ENCODE measurements at regions not wholly inside any gene's neighbourhood (a gene's known extent, or its start where the extent isn't known, plus 50 kb on each side); places are given as distances from the start of the nearest gene placed in this dataset.

DNA sequence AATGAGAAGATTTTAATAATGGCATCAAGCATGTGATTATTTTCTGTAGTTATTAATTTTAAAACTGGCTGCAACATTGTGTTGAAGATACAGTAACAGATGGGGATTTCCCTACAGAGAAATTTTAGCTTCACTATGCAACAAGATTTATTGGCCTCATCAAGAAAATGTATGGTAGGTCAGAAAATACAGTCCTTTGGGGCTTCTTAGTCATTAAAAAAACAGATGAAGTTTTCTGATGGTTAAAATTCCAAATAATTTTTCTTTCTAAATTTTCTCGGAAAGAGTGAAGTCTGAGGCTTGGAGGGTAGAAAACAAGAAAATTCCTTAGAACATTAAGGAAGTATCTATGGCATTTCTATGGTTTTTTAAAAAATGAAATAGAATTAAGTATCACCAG, 1790.8 kb upstream of the PCDH20 start:
- no peak for DNase-seq

DNA sequence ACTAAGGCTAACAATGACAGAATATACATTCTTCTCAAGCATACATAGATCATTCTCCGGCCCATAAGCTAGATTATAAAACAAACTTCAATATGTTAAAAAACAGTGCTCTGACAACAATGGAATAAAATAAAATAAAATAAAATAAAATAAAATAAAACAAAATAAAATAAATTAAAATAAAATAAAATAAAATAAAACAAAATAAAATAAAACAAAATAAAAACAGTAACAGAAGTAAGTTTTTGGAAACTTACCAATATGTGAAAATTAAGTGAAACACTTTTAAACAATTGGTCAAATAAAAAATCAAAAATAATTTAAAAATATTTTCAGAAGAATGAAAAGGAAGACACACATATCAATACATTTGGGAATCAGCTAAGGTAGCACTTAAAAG, 1785.8 kb upstream of the PCDH20 start:
- DNase-seq = no peak

- DNase-seq = no peak
Observed at GRCh38 chr13:63199508-63199907, 1783.9 kb upstream of the PCDH20 start.

DNA sequence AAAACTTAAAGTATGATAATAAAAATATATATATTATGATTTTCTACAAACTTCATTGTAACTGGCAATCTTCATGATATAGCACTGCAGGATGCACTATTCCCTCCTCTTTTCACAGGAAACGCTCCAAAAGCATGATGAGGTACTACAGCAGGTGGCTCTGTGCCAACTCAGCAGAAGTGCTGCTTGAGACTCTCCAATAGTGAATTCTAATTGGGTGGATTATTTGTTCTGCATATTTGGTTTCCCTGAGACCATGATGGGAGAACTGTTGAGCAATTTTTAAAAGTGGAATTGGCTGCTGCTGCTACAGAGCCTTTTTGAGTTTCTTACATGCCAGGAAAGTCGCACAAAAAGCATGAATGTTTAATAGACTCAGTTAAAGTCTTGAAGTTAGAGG, 1782.4 kb upstream of the PCDH20 start:
- DNase-seq = no peak

GRCh38 chr13:63195726-63196125, 1780.1 kb upstream of the PCDH20 start:
- no peak for DNase-seq

DNA sequence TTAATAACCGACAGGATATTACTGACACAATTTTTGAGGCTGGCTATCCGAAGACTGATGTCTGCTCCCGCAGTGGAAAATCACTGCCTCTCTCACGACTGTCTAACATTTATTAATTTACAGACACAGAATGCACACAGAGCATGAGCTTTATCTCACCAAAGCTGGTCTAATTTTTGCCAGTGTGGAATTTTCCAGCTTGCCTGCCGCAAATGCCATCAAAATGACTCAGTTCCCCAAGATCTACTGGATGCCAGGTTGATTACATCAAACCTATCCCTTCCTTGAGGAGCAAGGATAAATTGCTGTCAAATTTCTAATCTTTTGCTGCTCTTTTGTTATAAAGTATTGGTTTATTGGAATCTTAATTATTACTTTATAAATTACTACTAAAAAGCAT, 1775.1 kb upstream of the PCDH20 start:
- DNase-seq = no peak

GRCh38 chr13:63190219-63190618, 1774.6 kb upstream of the PCDH20 start:
- no peak for DNase-seq

- DNase-seq = no peak
Observed at GRCh38 chr13:63189712-63190111, 1774.1 kb upstream of the PCDH20 start.

DNA sequence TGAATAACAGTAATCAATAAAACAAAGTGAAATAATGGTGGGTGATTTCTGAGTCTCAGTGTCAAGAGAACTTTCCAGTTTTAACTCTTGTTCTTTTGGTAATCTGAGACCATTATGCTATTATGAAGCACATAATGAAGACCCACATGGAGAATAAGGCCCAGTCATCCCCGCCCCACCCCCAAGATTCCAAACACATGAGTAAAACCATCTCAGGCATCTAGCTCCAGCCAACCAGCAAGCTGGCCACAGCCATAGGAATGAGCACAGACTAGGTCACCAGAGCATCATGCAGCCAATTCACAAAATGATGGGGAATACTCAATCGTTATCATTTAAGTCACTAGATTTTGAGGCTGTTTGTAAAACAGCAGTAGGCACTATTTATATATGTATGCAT, 1769.0 kb upstream of the PCDH20 start:
- no peak for DNase-seq

DNA sequence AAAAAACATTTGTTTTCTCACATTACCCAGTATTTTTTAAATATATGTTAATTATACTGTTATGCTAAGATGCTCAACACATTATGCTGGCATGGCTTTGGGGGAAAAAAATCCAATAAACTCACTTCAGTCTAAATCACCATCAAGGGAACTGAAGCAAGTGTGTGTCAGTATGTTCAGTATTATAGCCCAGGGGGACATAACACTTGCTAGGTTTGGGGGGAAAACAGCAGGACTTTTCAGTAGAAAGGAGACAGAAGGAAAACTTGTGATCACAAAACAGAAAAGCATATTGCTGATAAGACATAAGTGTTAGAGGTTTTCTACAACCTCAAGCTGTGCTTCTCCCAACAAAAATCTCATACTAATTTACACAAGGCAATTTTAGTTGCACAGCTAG, 1759.9 kb upstream of the PCDH20 start:
- no peak for DNase-seq

DNA sequence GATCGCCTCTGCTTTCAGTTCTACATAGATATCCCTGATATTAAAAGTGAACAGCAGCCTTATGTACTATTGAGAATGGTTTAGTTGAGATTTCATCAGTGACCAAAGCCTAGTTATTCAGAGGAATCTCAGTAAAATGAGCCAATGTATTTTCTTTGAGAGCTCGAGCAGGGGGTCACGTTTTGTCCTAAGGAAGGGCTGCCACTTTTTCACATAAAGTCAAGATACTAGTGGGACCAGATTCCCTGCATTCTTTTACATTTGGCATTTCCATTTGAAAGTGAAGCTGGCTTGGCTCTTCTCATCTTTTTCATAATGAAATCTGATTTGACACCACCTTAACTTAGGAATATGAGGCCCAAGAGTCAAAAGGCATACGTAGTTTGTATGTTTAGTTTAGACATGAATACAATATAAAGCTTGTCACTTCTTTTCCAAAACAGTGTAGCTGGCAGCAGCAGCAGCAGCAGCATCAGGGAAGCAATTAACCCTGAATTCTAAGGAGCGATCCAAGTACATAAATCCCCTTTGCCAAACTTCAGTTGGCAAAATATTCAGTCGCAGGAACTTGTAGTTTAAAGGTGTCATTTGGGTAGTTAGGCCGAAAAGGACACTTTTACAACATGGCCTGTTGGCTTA, 1752.2 kb upstream of the PCDH20 start:
- DNase-seq = no peak

GRCh38 chr13:63166345-63166744, 1750.7 kb upstream of the PCDH20 start:
- DNase-seq = no peak

- no peak for DNase-seq
Observed at GRCh38 chr13:63163903-63164302, 1748.3 kb upstream of the PCDH20 start.

DNA sequence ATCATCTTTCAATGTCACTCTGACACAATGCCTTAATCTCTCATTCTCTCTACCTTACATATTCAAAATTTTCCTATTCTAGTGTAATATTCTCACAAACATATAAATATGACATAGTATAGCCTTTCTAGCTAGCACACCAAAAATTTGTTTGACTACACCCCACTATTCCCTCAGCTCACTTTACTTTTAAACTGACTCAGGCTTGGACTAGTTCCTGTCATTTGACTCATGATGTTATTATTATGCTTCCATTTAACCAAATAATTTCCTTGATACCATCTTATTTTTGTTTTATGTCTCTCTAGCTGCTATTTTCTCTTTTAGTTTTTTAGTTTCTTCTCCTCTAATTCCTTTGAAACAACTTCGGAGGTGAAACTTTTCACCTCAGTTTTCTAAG, 1745.6 kb upstream of the PCDH20 start:
- DNase-seq = no peak

DNA sequence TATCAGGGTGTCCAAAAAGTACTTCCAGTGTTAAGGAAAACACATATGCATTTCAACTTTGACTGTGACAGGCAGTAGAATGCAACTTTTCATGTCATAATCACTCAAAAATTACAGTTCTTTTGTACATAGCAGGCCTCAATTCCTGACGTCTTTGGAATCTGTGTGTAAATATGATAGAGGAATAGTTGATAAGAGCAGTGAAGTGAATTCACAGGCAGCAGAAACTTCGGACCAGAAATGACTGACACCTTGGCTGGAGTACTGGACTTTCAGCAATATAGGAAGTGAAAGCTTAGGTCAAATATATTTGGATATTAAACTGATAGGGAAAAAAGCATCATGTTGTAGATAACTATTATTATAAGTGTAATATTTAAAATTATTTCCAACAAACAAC, 1741.2 kb upstream of the PCDH20 start:
- no peak for DNase-seq

DNA sequence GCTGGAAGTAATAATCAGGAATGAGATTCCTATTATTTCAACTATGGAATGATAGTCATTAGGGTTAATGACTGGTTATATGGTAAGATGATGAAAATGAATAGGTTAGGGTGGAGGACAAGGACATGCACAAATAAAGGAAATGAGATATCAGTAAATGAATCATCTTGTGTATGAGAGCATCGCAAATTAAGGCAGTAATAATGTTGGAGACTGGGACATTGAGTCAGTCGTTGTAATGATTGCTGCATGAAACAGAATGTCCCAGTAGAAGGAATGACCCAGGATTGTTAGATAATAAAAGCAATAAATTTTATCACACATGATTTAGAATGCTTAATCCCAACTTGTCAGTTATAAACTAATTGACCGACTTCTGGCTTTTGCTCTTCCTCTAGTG, 1733.7 kb upstream of the PCDH20 start:
- no peak for DNase-seq

- DNase-seq = no peak
Observed at GRCh38 chr13:63139277-63139676, 1723.6 kb upstream of the PCDH20 start.

- no peak for DNase-seq
Observed at GRCh38 chr13:63129995-63130394, 1714.3 kb upstream of the PCDH20 start.

DNA sequence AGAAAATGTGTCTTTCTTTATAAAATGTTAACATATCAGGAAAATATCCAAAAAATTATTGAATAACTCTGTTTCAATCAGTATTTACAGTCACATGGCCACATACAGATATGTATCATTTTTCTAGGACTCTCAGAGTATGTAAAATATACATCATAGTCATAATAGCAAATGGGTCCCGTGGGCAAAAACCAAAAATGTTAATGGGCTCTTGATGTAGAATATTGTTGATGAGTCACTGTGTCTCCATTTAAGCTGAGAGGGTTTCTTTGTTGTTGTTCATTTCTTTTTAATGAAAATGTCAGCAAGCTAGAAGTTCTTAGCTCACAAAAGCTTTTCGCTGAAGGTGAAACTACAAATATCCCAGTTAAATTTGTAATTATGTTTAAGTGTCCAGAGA, 1713.1 kb upstream of the PCDH20 start:
- no peak for DNase-seq

GRCh38 chr13:63124863-63125262, 1709.2 kb upstream of the PCDH20 start:
- no peak for DNase-seq

DNA sequence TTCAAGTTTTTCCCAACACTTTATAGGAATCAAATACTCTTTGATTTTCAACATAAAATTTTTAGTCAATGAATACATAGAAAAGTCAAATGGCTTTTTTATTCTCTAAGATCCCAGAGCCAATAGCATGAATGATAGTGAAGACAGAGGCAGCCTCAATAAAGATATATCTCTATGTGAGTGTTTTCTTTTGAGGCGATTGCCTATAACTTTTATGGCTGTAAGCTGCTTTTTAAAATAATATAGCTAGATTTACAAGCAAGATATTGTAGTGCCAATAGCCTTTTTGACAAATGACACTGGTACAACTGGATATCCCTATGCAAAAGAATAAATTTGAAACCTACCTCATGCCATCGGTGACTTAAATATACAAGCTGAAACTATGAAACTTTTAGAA, 1705.2 kb upstream of the PCDH20 start:
- DNase-seq = no peak

- no peak for DNase-seq
Observed at GRCh38 chr13:63117710-63118109, 1702.1 kb upstream of the PCDH20 start.

- no peak for DNase-seq
Observed at GRCh38 chr13:63112799-63113395, 1697.2 kb upstream of the PCDH20 start.

DNA sequence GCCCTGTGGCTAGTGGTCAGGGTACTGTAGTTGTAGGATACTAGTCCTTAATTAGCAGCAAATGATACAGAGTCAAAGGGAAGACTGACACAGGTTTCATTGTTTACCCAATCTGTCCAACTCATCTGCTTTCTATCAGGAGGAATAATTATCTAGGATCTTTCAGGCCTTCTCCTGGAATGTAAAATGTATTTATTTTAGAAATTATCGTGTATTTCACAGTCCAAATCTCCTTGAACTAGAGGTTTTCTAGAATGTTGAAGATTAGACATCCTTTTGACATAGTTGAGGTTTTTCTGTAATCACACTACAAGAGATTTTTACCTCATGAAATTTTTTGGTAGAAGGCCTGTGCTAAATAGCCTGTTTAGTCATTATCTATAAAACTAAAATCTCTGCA, 1694.8 kb upstream of the PCDH20 start:
- DNase-seq = no peak
